ENCODE measurements at regions not wholly inside any gene's neighbourhood (a gene's known extent, or its start where the extent isn't known, plus 50 kb on each side); places are given as distances from the start of the nearest gene placed in this dataset.
"Not testable (repeated sequence)": the region's sequence is repeated elsewhere in the genome, so short reads cannot be mapped to it uniquely, and the experiment has no call there.

GRCh38 chr15:34650177-34650576, 66.7 kb upstream of the GOLGA8B start:
- no peak for DNase-seq

GRCh38 chr15:34648294-34648631, 64.8 kb upstream of the GOLGA8B start:
- no peak for DNase-seq

GRCh38 chr15:34647569-34648293, 64.3 kb upstream of the GOLGA8B start:
- peak; percentile 0 for DNase-seq

- no peak for DNase-seq
These were observed 63.5 kb upstream of the GOLGA8B start for GRCh38 chr15:34646918-34647317.

GRCh38 chr15:34644851-34645250, 61.4 kb upstream of the GOLGA8B start:
- peak; percentile 8 for DNase-seq

- no peak for DNase-seq
These were observed 60.6 kb upstream of the GOLGA8B start for GRCh38 chr15:34644061-34644460.

GRCh38 chr15:34642247-34642646, 58.8 kb upstream of the GOLGA8B start:
- no peak for DNase-seq

- DNase-seq = no peak
These were observed 57.2 kb upstream of the GOLGA8B start for GRCh38 chr15:34640661-34641060.

- DNase-seq = no peak
These were observed 53.9 kb upstream of the GOLGA8B start for GRCh38 chr15:34637305-34637704.

- not testable (repeated sequence) for DNase-seq
These were observed 50.2 kb upstream of the GOLGA8B start for GRCh38 chr15:34633602-34634001.
